RCC 7860 (cell line): ENCODE measurements at regions not wholly inside any gene's neighbourhood (a gene's known extent, or its start where the extent isn't known, plus 50 kb on each side); places are given as distances from the start of the nearest gene placed in this dataset.

Experiments used
- DNase-seq: peaks from one replicate; pipeline ENCODE4 v3.0.0-alpha.2; 2015; ENCODE audit warnings: low spot score
- FAIRE-seq: peaks from 2 replicates; lab custom pipeline; 2012; peaks lifted over from hg19 to GRCh38; lab: Jason Lieb, UNC

GRCh38 chr4:123709336-123709735 lies 312.7 kb downstream of the SPRY1 start:
- FAIRE-seq (no peak), DNase-seq (no peak)

- no peak for DNase-seq
- FAIRE-seq, result no peak
Measured at GRCh38 chr4:123731035-123731434, 334.4 kb downstream of the SPRY1 start.

GRCh38 chr4:123737156-123737555 lies 340.6 kb downstream of the SPRY1 start:
- FAIRE-seq (no peak), DNase-seq (no peak)

- FAIRE-seq (no peak), DNase-seq (no peak)
Measured at GRCh38 chr4:123739806-123740205, 343.2 kb downstream of the SPRY1 start.

GRCh38 chr4:123740236-123740635 lies 343.6 kb downstream of the SPRY1 start:
- no peak for DNase-seq
- FAIRE-seq, result no peak

GRCh38 chr4:123741906-123742305 lies 345.3 kb downstream of the SPRY1 start:
- DNase-seq (no peak), FAIRE-seq (no peak)

GRCh38 chr4:123743848-123744247 lies 347.3 kb downstream of the SPRY1 start:
- FAIRE-seq (no peak), DNase-seq (no peak)

GRCh38 chr4:123744664-123745290 lies 348.2 kb downstream of the SPRY1 start:
- DNase-seq (no peak), FAIRE-seq (no peak)

- DNase-seq, result no peak
- FAIRE-seq, result no peak
Measured at GRCh38 chr4:123747016-123747415, 350.4 kb downstream of the SPRY1 start.

- FAIRE-seq (no peak), DNase-seq (no peak)
Measured at GRCh38 chr4:123748806-123749205, 352.2 kb downstream of the SPRY1 start.

GRCh38 chr4:123749383-123749782 lies 352.8 kb downstream of the SPRY1 start:
- DNase-seq (no peak), FAIRE-seq (no peak)

- FAIRE-seq (no peak), DNase-seq (no peak)
Measured at GRCh38 chr4:123750044-123750443, 353.4 kb downstream of the SPRY1 start.

GRCh38 chr4:123755655-123756054 lies 359.1 kb downstream of the SPRY1 start:
- DNase-seq (no peak), FAIRE-seq (no peak)

- DNase-seq (no peak), FAIRE-seq (no peak)
Measured at GRCh38 chr4:123767806-123768205, 371.2 kb downstream of the SPRY1 start.

GRCh38 chr4:123770884-123771283 lies 374.3 kb downstream of the SPRY1 start:
- DNase-seq, result no peak
- no peak for FAIRE-seq

GRCh38 chr4:123776267-123776666 lies 379.7 kb downstream of the SPRY1 start:
- FAIRE-seq, result no peak
- no peak for DNase-seq

GRCh38 chr4:123777373-123777772 lies 380.8 kb downstream of the SPRY1 start:
- no peak for FAIRE-seq
- no peak for DNase-seq

- FAIRE-seq (no peak), DNase-seq (no peak)
Measured at GRCh38 chr4:123783151-123783790, 386.7 kb downstream of the SPRY1 start.

GRCh38 chr4:123783921-123784320 lies 387.3 kb downstream of the SPRY1 start:
- FAIRE-seq (no peak), DNase-seq (no peak)

GRCh38 chr4:123784626-123785025 lies 388.0 kb downstream of the SPRY1 start:
- FAIRE-seq, result no peak
- no peak for DNase-seq

- DNase-seq (no peak), FAIRE-seq (no peak)
Measured at GRCh38 chr4:123785538-123785937, 388.9 kb downstream of the SPRY1 start.

GRCh38 chr4:123786163-123786915 lies 389.7 kb downstream of the SPRY1 start:
- DNase-seq (no peak), FAIRE-seq (no peak)
